ENCODE measurements at regions not wholly inside any gene's neighbourhood (a gene's known extent, or its start where the extent isn't known, plus 50 kb on each side); places are given as distances from the start of the nearest gene placed in this dataset.

GRCh38 chr11:15490535-15490934 is 375.8 kb downstream of the INSC start:
- Histone ChIP-seq H3K9ac (ENCODE audit: low read length) (no peak overlapping the region), H4K20me1 (ENCODE audit: low read length) (no peaks in the 10 kb centered on the region), H3K9me2 (replicated peaks; ENCODE audit: low read length) (no peaks in the 10 kb centered on the region), H3K27me3 (ENCODE audit: low read length) (no peaks in the 10 kb centered on the region), H3K36me3 (ENCODE audit: low read depth, low read length) (no peaks in the 10 kb centered on the region), H3F3A (ENCODE audit: low read length, unreplicated experiment) (no peaks in the 10 kb centered on the region), H3K4me3 (ENCODE audit: low read length) (no peak overlapping the region), H2AFZ (ENCODE audit: low read length) (no peak overlapping the region), H3K79me2 (ENCODE audit: low read length) (no peaks in the 10 kb centered on the region), H3K9me3 (ENCODE audit: low read length) (0 out of 2 replicates have a peak, but pooled peaks cover 4% of the 10 kb centered on the region), H3K4me2 (ENCODE audit: low read length) (no peak overlapping the region), H3K27ac (ENCODE audit: low read length) (no peak overlapping the region), H3K4me1 (ENCODE audit: insufficient read depth, low read length) (no peaks in the 10 kb centered on the region)
- TF ChIP-seq CTCF (conservative IDR thresholded peaks at IDR 0.05; ENCODE audit: low read depth, low read length) (no peak), EZH2 (IDR thresholded peaks at IDR 0.05; ENCODE audit: low read length, unreplicated experiment) (no peak), EZH2phosphoT487 (IDR thresholded peaks at IDR 0.05; ENCODE audit: borderline replicate concordance, low read length) (no peak)
- no peak for ATAC-seq
- BruUV-seq (replicated peaks) = no TSS peak
- DNase-seq = no peak
- ChIA-PET POLR2A (ENCODE audit: unreplicated experiment) (no interaction called here), CTCF (no interaction called here)
- intact Hi-C loops (cut with micrococcal nuclease) = no loop called here

- Histone ChIP-seq H3K4me3 (ENCODE audit: low read length) (no peak overlapping the region), H3K9me2 (replicated peaks; ENCODE audit: low read length) (no peaks in the 10 kb centered on the region), H3K4me1 (ENCODE audit: insufficient read depth, low read length) (no peaks in the 10 kb centered on the region), H3K4me2 (ENCODE audit: low read length) (no peak overlapping the region), H2AFZ (ENCODE audit: low read length) (no peak overlapping the region), H3K9ac (ENCODE audit: low read length) (no peak overlapping the region), H3K27me3 (ENCODE audit: low read length) (no peaks in the 10 kb centered on the region), H3F3A (ENCODE audit: low read length, unreplicated experiment) (no peaks in the 10 kb centered on the region), H4K20me1 (ENCODE audit: low read length) (no peaks in the 10 kb centered on the region), H3K79me2 (ENCODE audit: low read length) (no peaks in the 10 kb centered on the region), H3K9me3 (ENCODE audit: low read length) (0 out of 2 replicates have a peak, but pooled peaks cover 4% of the 10 kb centered on the region), H3K27ac (ENCODE audit: low read length) (no peak overlapping the region), H3K36me3 (ENCODE audit: low read depth, low read length) (no peaks in the 10 kb centered on the region)
- no peak for ATAC-seq
- no TSS peak for BruUV-seq (replicated peaks)
- intact Hi-C loops (cut with micrococcal nuclease) = no loop called here
- TF ChIP-seq EZH2 (IDR thresholded peaks at IDR 0.05; ENCODE audit: low read length, unreplicated experiment) = no peak
- TF ChIP-seq CTCF (conservative IDR thresholded peaks at IDR 0.05; ENCODE audit: low read depth, low read length) = no peak
- no peak for TF ChIP-seq EZH2phosphoT487 (IDR thresholded peaks at IDR 0.05; ENCODE audit: borderline replicate concordance, low read length)
- no peak for DNase-seq
- POLR2A ChIA-PET (ENCODE audit: unreplicated experiment) = no interaction called here
- CTCF ChIA-PET = no interaction called here
Measured at GRCh38 chr11:15493066-15493465, 378.3 kb downstream of the INSC start.

GRCh38 chr11:15493921-15494620 is 379.3 kb downstream of the INSC start:
- Histone ChIP-seq H3K4me3 (ENCODE audit: low read length) (no peak overlapping the region), H3K27me3 (ENCODE audit: low read length) (no peaks in the 10 kb centered on the region), H3K79me2 (ENCODE audit: low read length) (no peaks in the 10 kb centered on the region), H3K27ac (ENCODE audit: low read length) (no peak overlapping the region), H3K4me2 (ENCODE audit: low read length) (no peak overlapping the region), H3F3A (ENCODE audit: low read length, unreplicated experiment) (no peaks in the 10 kb centered on the region), H4K20me1 (ENCODE audit: low read length) (no peaks in the 10 kb centered on the region), H2AFZ (ENCODE audit: low read length) (no peak overlapping the region), H3K9me2 (replicated peaks; ENCODE audit: low read length) (no peaks in the 10 kb centered on the region), H3K9me3 (ENCODE audit: low read length) (0 out of 2 replicates have a peak, but pooled peaks cover 4% of the 10 kb centered on the region), H3K36me3 (ENCODE audit: low read depth, low read length) (no peaks in the 10 kb centered on the region), H3K9ac (ENCODE audit: low read length) (no peak overlapping the region), H3K4me1 (ENCODE audit: insufficient read depth, low read length) (no peaks in the 10 kb centered on the region)
- intact Hi-C loops (cut with micrococcal nuclease) = no loop called here
- no peak for TF ChIP-seq CTCF (conservative IDR thresholded peaks at IDR 0.05; ENCODE audit: low read depth, low read length)
- TF ChIP-seq EZH2 (IDR thresholded peaks at IDR 0.05; ENCODE audit: low read length, unreplicated experiment) = no peak
- TF ChIP-seq EZH2phosphoT487 (IDR thresholded peaks at IDR 0.05; ENCODE audit: borderline replicate concordance, low read length) = no peak
- no peak for ATAC-seq
- CTCF ChIA-PET = no interaction called here
- BruUV-seq (replicated peaks) = no TSS peak
- DNase-seq = peak; percentile 7
- POLR2A ChIA-PET (ENCODE audit: unreplicated experiment) = no interaction called here
